ENCODE measurements at regions not wholly inside any gene's neighbourhood (a gene's known extent, or its start where the extent isn't known, plus 50 kb on each side); places are given as distances from the start of the nearest gene placed in this dataset.
"Not testable (repeated sequence)": the region's sequence is repeated elsewhere in the genome, so short reads cannot be mapped to it uniquely, and the experiment has no call there.

DNA sequence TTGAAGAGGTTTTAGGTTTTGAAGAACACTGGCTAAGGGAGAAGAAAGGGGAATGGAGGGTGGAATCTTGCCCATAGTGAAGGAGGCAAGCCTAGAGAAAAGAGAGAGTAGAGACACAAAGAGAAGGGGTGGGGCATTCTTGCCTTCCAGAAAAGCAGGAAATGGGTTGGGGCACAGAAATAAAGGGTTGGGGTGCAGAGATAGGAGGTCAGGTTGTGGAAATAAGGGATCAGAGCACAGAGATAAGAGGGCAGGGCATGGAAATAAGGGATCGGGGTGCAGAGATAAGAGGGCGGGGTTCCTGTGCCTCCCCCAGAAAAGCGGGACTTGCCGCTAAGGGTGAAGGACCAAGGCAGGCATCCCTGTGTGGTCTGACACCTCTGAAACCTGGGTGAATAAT lies 69.9 kb downstream of the ALG1L2 start:
- DNase-seq: not testable (repeated sequence)

- not testable (repeated sequence) for DNase-seq
These were observed 71.6 kb downstream of the ALG1L2 start for GRCh38 chr3:130153247-130153646.

- DNase-seq: not testable (repeated sequence)
These were observed 73.8 kb downstream of the ALG1L2 start for GRCh38 chr3:130155464-130155863.

DNA sequence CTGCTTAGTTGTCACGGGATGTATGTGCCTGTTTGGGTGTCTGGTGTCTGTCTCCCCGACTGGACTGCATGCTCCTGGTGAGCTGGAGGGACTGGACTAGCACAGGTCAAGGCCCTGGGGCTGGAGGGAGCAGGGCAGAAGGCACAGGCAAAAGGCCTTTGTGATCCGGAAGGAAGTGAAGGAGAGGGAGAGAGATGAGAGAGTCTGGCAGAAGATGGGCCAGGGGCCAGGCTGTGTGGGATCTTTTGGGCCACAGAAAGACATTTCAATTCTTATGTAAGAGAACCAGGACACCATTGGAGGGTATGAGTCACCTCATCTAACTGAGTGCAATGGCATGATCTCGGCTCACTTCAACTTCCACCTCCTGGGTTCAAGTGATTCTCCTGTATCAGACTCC lies 85.2 kb downstream of the ALG1L2 start:
- not testable (repeated sequence) for DNase-seq

DNA sequence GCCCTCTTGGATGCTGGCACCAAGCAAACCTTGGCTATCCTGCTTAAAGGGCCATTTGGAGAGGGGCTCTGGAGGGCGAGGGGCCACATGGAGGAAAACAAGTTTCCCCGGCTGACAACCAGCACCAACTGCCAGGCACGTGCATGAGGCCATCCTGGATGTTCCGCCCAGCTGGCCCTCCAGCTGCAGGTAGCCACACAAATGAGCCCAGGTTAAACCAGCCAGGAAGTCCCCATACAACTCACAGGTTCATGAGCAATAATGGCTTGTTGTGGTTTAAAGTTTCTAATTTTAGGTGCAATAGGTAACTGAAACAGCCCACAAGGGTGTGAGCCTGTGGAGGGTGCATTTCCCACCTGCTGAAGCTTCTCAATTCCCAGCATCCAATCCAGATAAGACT lies 93.6 kb downstream of the ALG1L2 start:
- DNase-seq: not testable (repeated sequence)

DNA sequence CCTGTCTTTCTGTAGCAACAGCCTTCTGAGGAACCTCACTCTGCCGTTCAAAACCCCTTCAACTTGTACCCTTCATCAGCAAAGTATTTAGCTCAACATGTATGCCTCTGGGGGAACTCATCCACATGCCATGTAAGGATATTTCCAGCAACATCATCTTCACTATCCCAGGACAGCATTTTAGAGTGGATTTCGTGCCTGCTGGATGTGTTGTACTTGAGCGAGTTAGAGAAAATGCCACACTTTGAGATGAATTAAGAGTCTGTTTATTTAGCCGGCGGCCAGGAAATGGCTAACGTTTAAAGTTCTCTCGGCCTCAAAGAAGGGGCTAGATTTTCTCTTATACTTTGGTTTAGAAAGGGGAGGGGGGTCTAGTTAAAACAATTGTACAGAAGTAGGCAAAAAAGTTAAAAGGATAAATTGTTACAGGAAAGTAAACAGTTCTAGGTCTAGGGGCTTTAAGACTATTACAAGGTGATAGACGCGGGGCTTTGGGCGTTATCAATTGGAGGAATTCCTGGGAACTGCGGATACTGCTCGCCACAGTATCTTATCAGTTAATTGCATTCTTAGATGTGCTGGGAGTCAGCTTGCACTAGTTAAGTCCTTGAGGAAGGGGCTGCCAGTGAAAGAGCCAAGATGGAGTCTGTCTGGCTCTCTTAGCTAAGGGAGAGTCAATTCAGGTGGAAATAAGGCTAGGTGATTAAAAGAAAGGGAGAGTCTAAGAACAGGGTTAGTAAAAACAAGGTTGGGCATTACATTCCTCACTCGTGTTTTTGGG lies 95.0 kb downstream of the ALG1L2 start:
- not testable (repeated sequence) for DNase-seq

DNA sequence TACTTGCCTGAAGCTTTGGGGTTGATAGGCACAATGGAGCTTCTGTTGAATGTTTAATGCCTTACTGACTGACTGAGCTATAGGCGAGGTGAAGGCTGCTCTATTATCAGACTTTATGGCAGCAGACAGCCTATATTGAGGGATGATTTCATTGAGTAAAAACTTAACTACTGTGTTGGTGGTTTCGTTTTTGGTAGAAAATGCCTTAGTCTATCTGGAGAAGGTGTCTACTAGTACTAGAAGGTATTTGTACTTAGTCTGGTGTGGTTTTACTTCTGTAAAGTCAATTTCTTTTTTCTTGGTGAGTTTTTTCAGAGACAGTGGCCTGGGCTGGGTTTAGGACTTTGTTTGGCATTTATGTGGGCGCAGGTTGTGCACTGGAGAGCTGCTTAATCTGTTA lies 97.2 kb downstream of the ALG1L2 start:
- not testable (repeated sequence) for DNase-seq

DNA sequence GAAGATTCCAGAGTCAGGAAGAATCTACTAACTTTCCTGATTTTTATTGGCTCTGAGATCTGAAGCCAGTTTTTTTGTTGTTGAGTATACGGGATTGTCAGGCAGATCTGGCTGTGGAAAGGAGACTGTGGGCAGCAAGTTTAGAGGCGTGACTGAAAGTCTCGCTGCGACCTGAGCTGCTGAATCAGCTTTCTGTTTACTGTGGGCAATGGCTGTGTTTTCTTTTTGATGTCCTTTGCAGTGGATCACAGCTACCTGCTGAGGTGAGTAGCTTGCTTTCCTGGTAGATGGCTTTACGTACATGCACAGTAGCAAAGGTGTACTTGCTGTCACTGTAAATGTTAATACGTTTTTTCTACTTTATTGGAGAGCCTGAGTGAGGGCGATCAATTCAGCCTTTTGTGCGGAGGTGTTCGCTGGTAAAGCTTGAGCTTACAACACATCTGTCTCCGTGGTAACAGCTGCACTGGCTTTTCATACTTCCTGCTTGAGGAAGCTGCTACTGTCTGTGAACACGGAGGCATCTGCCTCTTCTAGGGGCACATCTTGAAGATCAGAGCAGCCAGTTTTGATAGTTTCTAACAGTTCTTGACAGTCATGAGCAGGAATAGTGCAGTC lies 97.8 kb downstream of the ALG1L2 start:
- DNase-seq: not testable (repeated sequence)

DNA sequence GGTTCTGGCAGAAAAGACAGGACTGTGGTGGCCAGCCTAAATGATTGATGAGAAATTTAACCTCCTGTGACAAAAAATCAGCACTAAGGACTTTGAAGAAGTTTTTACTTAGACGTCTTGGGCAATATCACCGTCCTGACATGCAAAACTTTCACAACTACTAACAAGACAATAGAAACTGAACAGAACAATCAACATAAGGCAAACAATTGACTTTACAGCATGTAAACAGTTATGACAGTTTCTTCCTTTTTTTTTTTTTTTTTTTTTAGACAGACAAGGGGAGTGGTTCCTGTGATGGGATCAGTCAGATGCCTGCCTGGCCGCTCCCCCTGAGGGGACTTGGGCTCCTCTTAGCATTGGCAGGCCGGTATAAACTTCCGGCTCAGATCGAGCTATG lies 100.8 kb downstream of the ALG1L2 start:
- DNase-seq: not testable (repeated sequence)

- not testable (repeated sequence) for DNase-seq
These were observed 102.1 kb downstream of the ALG1L2 start for GRCh38 chr3:130183689-130184088.

DNA sequence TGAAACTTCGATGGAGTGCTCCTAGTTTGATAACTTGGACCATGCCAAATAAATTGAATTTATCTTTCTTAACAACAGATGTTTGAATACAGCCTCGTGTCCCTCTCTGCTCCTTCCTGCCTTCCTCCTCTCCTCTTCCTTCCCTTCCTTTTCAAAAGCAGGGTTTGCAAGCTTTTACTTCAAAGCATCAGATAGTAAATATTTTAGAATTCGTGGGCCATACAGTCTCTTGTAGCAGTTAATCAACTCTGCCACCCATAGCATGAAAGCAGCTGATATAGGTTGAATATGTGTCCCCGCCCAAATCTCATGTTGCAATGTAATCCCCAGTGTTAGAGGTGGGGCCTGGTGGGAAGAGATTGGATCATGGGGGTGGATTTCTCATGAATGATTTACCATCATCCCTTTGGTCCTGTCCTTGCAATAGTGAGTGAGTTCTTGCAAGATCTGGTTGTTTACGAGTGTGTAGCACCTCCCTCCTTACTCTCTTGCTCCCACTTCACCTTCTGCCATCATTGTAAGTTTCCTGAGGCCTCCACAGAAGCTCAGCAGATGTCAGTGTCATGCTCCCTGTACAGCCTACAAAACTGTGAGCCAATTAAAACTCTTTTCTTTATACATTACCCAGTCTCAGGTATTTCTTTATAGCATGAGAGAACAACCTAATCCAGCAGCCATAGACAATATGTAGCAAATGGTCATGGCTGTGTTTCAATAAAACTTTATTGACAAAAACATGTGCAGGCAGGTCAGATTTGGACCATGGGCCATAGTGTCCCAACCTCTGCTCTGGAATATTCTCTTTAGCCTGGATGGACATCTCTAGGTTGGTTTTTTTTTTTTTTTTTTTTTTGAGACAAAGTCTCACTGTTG lies 102.8 kb downstream of the ALG1L2 start:
- DNase-seq: not testable (repeated sequence)

- not testable (repeated sequence) for DNase-seq
These were observed 119.6 kb downstream of the ALG1L2 start for GRCh38 chr3:130201272-130201671.

DNA sequence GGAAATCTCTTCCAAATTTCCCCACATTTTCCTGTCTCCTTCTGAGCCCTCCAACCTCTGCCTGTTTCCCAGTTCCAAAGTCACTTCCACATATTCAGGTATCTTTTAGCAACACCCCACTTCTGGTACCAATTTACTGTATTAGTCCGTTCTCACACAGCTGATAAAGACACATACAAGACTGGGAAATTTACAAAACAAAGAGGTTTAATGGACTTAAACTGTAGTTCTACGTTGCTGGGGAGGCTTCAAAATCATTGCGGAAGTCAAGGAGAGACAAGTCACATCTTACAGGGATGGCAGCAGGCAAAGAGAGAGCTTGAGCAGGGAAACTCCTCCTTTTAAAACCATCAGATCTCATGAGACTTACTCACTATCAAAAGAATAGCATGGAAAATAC lies 122.0 kb downstream of the ALG1L2 start:
- DNase-seq: not testable (repeated sequence)

DNA sequence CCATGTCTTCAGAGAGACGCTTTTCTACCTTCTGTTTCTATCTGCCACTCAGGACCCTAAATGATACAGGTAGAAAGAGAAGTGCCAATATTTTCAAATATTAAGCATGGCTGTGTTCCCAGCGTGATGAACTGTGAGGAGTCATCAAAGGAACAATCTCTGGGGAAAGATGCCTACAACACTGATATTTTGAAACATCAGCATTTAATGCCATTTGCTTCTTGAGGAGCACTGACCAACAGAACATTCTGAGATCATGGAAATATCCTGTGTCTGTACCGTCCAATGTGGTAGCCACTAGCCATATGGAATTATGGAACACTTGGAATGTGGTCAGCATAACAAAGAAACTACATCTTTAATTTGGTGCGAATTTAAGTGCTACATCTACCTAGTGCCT lies 117.9 kb upstream of the COL6A5 start:
- DNase-seq: no peak

DNA sequence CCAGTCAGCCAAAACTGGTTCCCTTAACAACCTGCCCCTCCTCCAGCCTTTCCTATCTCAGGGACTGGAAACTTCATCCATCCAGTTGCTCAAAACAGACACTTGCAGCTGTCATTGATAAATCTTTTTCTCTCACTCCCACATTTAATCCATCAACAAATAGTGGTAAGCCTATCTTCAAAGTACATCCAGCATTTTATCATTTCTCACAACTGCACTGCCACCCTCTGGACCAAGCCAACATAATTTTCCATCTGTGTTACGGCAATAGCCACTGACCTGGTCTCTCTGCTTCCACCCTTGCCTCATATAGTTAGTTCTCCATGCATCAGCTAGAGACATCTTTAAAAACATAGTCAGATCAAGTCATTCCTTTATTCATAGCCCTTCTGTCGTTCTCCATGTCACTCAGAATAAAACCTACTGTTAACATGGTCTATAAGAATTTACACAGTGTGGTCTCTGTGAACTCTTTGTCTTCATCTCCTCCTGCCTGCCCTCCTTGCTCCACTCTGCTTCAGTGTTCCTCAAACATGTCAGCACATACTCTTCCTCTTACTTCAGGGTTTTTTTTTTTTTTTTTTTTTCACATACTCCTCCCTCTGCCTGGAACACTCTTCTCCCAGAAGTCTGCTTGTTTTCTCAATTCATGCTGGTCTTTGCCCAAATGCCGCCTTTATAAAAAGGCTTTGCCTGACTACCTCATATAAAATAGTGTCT lies 102.5 kb upstream of the COL6A5 start:
- DNase-seq: no peak

DNA sequence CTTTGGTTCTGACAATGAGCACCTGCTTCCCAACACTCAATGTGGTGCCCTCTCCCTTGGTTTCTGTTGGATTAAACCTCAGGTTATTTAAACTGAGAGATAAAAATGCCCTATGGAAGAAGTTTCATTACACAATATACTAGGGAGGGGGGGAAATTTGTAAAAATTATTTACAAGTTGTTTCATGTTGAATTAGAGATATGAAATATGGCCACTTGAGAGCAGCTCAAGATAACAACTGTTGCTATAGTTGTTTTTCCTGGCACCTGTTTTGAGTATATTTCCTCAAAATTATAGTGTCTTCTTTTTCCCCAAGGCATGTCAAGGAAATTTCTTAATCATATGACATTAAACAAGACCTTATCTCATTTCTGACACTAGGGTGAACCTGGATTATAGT lies 101.7 kb upstream of the COL6A5 start:
- DNase-seq: no peak

DNA sequence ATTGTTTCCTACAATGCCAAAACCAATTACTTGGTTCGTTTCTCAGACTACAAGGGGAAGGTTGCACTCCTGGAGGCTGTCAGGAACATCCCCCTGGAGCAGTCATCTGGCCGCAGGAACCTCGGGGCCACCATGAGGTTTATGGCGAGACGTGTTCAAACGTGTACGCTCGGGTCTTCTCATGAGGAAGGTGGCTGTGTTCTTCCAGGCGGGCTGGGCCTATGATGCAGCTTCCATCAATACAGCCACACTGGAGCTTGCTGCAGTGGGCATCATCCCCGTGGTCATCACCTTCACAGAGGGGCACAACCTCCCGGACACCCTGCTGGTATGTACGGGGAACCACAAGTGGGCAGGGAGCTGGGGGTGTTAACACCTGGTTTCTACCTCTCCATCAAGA lies 94.5 kb upstream of the COL6A5 start:
- no peak for DNase-seq

GRCh38 chr3:130255442-130255841 lies 90.0 kb upstream of the COL6A5 start:
- DNase-seq: no peak

DNA sequence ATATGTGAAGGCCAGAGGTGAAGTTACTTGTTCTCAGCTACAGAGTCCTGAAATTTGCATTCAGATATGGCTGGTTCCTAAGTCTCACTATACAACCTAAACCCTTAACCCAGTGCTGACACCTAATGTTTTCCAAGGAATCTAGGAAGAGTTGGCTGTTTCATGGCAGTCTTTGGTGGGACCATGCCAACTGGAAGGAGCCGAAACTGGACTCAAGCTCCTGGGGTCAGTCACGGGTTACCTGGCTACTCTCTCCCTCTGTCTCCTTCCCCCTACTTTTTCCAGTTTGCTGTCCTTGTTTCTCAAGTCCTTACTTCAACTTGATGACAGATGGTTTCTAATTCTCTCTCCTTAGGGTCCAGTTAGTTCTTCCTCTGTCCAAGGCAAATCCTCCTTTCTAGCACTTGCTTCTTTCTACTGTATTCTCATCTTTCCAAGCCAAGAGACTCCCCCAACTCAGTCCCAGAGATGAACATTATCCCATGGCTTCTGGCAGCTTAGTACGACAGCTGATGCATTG lies 88.6 kb upstream of the COL6A5 start:
- DNase-seq: no peak

GRCh38 chr3:130258532-130258952 lies 86.9 kb upstream of the COL6A5 start:
- no peak for DNase-seq

DNA sequence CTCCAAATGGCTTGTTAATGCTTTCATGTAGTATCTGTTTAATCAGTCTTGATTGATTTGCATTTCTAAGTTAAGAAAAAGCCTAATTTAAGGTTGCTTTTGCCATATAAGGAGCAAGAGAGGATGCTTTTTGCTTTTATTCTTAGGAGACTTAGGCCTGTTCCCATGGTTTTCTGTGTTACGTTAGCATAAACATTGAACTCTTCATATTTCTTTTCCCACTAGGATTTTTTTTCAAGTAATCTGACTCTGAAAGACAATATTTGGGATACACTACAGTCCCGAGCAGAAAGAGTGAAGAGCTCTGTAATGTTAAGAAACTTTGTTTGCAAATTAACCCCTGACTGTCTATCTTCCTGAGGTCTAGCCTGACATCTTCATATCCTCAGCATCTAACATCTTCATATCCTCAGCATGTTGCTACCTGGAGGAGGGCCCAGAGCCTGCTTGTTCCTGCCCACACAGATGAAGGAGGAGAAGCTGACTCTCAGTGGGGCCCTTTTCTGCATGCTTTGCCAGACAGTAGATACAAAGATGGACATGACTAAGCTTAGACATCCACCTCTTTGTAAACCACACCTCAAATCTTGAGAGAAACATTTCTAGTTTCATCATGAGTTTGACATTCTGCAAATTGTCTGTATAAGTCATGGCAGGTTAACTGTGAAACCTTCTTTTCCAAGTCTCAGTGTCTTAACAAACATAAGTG lies 86.2 kb upstream of the COL6A5 start:
- DNase-seq: no peak

DNA sequence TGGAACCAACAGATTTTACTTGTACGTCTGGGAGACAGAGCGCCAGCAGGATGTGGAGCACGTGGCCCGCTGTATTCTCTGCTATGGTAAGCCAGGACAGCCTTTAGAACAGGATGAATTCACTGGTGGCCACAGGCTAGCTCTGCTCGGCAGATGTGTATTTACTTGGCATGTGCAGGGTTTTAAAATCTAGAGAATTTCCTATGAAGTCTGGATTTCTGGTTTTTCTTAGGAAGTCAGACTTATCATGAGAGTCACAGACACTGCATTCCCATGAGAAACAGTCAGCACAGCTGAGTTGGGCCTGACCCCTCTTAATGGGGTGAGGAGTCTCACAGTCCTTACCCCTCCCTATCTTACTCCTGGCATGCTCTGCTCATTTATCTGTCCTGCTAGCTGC lies 84.6 kb upstream of the COL6A5 start:
- no peak for DNase-seq
